ENCODE measurements at regions not wholly inside any gene's neighbourhood (a gene's known extent, or its start where the extent isn't known, plus 50 kb on each side); places are given as distances from the start of the nearest gene placed in this dataset.

DNA sequence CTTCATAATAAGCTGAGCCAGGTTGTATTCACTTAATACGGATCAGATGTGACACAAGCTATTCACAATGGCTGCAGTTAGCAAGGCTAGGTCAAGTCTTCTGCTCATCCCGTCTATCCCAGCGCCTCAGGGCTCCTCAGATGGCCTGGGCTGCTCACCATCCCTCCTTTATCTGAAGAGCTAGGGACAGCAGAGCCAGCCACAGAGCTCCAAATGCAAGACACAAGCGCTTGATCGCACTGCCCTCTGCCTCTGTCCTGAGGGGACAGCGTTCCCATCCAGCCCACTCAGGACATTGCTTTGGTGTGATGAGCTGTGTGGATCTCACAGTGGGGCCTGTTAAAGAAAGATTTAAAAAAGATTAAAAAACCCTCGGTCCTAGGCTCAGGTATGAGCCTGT lies 254.4 kb upstream of the HS6ST1 start:
- Mint-ChIP-seq H3K27ac (no peak overlapping the region), H3K4me3 (no peak overlapping the region), H3K4me1 (no peaks in the 10 kb centered on the region), H3K9me3 (no peaks in the 10 kb centered on the region), H3K27me3 (peaks cover 6% of the 10 kb centered on the region), H3K36me3 (no peaks in the 10 kb centered on the region)
- DNase-seq = no peak

DNA sequence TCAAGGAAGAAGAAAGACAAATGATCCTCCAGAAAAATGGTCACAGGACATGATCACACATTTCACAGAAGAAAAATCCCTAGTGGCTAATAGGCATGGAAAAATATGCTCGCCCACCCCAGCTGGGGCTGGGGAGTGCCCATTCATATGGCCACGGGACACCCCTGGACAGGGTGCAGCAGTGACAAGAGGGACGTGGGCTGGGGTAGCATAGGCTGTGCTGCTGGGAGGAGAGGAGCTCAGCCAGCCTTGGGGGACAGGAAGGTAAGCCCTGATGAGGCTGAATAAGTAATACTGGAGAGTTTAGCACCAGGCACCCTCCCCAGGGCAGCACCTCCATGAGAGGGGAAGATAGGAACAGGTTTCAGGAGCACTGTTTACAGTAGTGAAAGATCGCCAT lies 254.9 kb upstream of the HS6ST1 start:
- Mint-ChIP-seq H3K36me3 (no peaks in the 10 kb centered on the region), H3K9me3 (no peaks in the 10 kb centered on the region), H3K27ac (no peak overlapping the region), H3K27me3 (peaks cover 6% of the 10 kb centered on the region), H3K4me3 (no peak overlapping the region), H3K4me1 (no peaks in the 10 kb centered on the region)
- DNase-seq = no peak

DNA sequence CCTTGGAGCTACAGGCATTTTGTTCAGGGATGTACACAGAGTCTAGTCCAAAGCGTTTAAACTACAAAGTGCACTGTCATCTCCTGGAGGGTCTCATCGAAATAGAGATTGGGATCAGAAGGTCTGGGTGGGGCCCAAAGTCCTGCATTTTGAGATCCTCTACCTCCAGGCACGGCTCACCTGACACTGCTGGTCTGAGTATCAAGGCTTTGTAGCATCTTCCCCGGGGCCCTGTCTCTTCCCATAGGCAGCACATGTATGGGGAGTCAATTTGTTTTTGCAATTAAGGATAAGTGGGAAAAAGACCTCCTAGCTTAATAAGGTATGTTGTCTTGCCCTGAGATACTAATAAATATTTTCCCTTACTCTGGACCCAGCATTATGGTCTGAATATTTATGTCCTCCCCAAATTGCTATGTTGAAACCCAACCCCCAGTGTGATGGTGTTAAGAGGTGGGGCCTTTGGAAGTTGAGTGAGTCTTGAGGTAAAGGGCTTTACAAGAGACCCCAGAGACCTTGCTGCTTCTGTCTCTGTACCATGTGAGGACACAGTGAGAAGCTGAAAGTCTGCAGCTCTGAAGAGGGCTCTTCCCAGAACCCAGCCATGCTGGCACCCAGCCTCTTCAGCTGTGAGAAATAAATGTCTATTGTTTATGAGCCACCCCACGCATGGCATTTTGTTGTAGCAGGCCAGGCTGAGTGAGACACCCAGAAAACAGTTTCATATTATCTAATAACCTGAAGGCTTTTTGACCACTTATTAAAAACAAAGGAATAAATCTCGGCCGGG lies 258.7 kb upstream of the HS6ST1 start:
- Mint-ChIP-seq H3K27me3 (peaks cover 6% of the 10 kb centered on the region), H3K36me3 (no peaks in the 10 kb centered on the region), H3K27ac (no peak overlapping the region), H3K9me3 (no peaks in the 10 kb centered on the region), H3K4me3 (no peak overlapping the region), H3K4me1 (no peaks in the 10 kb centered on the region)
- DNase-seq = no peak

DNA sequence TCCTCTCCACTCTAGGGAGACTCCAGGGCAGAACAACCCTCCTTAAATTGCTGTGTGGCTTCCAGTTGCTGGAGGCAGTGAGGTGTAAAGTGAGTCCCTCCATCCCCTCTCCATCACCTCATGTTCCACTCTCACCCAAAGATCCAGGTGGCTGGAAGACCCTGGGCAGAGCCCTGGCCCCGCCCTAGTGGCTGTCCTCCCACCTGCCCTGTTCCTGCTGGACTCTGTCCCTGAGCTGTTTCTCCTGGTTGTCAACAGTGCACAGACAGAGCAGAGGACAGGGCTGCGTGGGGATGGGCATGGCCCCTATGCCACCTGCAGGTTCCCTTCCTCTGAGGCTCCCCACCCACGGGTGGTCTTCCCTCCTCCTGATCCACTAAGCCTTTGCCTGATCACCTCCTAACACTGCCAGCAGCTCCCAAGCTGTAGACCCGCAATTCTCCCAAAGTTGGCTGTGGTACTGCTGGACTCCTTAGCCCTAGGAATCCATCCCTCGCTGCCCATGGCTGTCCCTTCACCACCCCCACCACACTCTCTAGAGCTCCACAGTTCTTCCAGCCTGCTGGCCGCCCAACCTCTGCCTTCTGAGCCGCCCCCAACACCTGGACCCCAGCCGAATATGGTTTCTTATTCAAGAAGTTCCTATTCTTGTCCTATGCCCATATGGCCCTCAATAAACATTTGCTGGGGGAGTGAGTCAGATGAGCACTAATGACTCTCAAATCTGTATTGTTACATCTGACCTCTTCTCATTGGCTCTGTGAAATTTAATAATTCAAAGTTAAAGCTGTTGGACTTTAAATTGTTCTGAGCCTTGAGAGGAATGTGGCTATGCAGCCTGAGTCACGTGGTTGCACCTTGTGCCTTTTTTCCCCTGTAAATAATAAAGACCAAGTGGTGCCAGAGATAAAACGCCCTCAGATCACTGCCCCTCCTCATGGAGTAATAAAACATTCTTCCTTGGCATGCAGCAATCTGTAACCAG lies 260.0 kb upstream of the HS6ST1 start:
- no peak for DNase-seq
- Mint-ChIP-seq H3K27me3 (peaks cover 4% of the 10 kb centered on the region), H3K4me1 (no peaks in the 10 kb centered on the region), H3K9me3 (no peaks in the 10 kb centered on the region), H3K4me3 (no peak overlapping the region), H3K27ac (no peak overlapping the region), H3K36me3 (no peaks in the 10 kb centered on the region)

DNA sequence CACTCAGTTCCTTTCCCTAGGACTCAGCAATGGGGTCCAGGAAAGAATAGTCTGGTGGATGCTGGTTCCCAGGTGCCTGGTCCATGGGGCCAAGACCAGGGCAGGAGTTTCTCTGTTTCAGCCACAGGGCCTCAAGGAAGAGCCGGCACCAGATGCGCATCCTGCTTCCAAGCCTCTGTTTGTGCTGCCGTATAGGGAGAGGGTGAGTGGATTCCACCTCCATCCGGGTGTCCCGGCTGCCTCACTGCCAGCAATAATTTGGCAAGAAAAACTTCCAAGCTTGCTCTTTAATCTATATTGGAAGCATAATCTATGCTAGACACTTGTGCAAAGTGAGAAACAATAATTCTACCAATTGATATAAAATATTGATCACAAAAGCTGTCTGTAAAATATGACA lies 261.2 kb upstream of the HS6ST1 start:
- peaks cover 4% of the 10 kb centered on the region for H3K27me3 Mint-ChIP-seq
- H3K9me3 Mint-ChIP-seq = no peaks in the 10 kb centered on the region
- no peak overlapping the region for H3K4me3 Mint-ChIP-seq
- no peak overlapping the region for H3K27ac Mint-ChIP-seq
- DNase-seq = no peak
- no peaks in the 10 kb centered on the region for H3K4me1 Mint-ChIP-seq
- H3K36me3 Mint-ChIP-seq = no peaks in the 10 kb centered on the region

DNA sequence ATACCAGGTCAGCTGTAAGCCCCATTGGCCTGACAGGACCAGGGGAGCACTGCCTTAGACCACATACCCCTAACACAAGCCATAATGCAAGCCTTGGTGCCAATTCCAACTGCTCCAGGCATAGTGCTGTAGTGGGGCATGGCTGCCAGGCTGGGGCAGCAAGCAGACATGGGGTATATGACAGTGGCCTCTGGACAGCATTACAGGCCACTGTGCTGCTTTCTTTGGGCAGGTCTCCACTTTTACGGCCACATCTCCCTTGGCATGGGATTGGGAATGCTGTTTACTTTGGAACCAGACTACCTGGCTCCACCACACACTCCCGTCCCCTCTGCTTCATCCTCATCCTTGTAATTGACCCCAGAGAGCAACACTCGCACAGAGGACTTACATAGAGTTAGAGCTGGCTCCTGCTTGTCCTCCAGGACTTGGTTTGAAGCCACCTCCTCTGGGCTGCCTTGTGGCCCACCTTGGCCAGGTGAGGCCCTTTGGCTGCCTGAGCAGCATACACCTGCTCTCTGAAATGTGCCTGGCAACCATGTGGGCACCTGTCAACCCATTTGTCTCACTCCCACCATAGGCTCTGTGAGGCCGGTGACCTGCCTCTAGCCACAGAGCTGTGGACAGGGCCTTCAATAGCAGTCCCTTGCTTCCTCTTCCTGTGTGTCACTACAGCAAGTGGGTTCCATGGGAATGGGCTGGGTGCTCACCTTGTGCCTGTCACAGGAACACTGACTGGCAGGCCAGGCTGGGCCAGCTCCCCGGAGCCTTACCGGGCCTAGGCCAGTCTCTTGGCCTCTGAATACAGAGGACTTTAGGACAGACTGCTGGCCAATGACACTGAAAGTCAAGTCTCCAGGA lies 262.6 kb upstream of the HS6ST1 start:
- no peak overlapping the region for H3K4me3 Mint-ChIP-seq
- H3K27me3 Mint-ChIP-seq = peaks cover 4% of the 10 kb centered on the region
- H3K36me3 Mint-ChIP-seq = no peaks in the 10 kb centered on the region
- no peak overlapping the region for H3K27ac Mint-ChIP-seq
- DNase-seq = no peak
- no peaks in the 10 kb centered on the region for H3K4me1 Mint-ChIP-seq
- peaks cover under 1% of the 10 kb centered on the region for H3K9me3 Mint-ChIP-seq

DNA sequence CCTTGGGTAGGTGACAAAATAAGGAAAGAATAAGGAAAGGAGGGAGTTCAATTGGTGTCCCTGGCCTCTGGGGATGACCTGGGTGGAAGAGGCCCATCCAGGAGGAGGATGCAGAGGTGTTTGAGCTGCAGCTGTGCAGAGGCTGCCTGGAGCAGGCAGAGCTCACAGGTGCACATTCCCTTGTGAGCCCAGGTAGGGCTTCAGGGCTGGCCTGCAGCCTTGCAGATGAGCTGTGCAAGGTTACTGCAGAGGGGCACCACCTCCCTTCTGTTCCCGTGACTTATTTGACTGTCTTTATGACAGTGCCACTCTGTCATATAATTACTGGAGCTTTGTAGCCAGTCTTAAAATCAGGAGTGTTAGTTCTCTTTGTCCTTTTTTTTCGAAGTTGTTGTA lies 263.2 kb upstream of the HS6ST1 start:
- DNase-seq = no peak
- Mint-ChIP-seq H3K9me3 (peaks cover 1% of the 10 kb centered on the region), H3K4me3 (no peak overlapping the region)

DNA sequence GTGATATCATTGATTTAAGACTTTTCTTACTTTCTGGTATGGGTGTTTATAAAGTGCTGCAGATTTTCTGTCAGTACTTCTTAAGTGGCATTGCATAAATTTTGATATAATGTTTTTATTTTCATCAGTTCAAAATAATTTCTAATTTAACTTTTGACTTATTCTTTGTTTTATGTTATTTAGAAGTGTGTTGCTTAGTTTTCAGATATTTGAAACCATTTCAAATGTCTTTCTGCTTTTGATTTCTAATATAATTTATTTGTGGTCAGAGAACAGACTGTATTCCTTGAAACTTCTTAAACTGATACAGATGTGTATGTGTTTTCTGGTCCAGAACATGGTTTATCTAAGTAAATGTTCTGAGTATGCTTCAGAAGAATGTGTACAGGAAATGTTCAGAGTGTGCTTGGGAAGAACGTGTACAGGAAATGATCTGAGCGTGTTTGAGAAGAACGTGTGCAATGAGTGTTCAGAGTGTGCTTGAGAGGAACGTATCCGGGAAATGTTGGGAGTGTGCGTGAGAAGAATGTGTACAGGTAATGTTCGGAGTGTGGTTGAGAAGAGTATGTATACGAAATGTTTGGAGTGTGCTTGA lies 265.7 kb upstream of the HS6ST1 start:
- no peaks in the 10 kb centered on the region for H3K4me1 Mint-ChIP-seq
- H3K4me3 Mint-ChIP-seq = no peak overlapping the region
- peaks cover 4% of the 10 kb centered on the region for H3K27me3 Mint-ChIP-seq
- peaks cover 1% of the 10 kb centered on the region for H3K9me3 Mint-ChIP-seq
- no peak overlapping the region for H3K27ac Mint-ChIP-seq
- no peak for DNase-seq
- no peaks in the 10 kb centered on the region for H3K36me3 Mint-ChIP-seq

More for the DNA sequence above, 263.2 kb upstream of the HS6ST1 start:
- Mint-ChIP-seq H3K27ac (no peak overlapping the region), H3K36me3 (no peaks in the 10 kb centered on the region), H3K27me3 (peaks cover 4% of the 10 kb centered on the region), H3K4me1 (no peaks in the 10 kb centered on the region)

DNA sequence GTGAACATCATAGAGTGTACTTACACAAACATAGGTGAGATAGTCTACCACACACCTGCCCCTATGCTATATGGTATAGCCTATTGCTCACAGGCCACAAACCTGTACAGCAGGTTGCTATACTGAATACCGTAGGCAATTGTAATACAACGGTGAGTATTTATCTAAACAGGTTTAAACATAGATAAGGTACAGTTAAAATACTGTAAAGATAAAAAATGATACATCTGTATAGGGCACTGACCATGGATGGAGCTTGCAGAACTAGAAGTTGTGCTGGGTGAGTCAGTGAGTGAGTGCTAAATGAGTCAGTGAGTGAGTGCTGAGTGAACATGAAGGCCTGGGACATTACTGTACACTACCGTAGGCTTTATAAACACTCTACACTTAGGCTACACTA lies 267.0 kb upstream of the HS6ST1 start:
- Mint-ChIP-seq H3K9me3 (peaks cover 1% of the 10 kb centered on the region), H3K27me3 (peaks cover 4% of the 10 kb centered on the region), H3K27ac (no peak overlapping the region), H3K36me3 (no peaks in the 10 kb centered on the region), H3K4me3 (no peak overlapping the region), H3K4me1 (no peaks in the 10 kb centered on the region)
- no peak for DNase-seq

DNA sequence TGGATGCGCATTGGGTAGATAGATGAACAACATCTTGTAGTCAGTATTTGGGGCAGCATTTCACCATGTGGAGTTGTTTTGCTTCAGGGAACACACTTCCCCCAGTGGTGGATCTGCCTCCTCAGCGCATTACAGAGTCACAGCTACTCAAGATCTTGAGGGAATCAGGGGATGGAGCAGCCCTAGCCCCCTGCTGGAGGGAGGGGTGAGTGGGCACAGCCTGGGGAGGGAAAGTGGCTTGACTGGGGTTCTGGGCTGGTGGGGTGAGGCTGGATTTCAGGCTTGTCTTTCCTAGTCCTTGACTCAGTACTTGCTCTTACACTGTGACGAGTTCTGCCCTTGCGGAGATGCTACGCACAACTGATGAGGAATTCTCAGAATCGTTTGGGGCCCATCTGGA lies 271.0 kb upstream of the HS6ST1 start:
- no peaks in the 10 kb centered on the region for H3K27me3 Mint-ChIP-seq
- H3K4me3 Mint-ChIP-seq = no peak overlapping the region
- no peaks in the 10 kb centered on the region for H3K4me1 Mint-ChIP-seq
- H3K9me3 Mint-ChIP-seq = peaks cover 1% of the 10 kb centered on the region
- DNase-seq = no peak
- H3K27ac Mint-ChIP-seq = no peak overlapping the region
- H3K36me3 Mint-ChIP-seq = no peaks in the 10 kb centered on the region

DNA sequence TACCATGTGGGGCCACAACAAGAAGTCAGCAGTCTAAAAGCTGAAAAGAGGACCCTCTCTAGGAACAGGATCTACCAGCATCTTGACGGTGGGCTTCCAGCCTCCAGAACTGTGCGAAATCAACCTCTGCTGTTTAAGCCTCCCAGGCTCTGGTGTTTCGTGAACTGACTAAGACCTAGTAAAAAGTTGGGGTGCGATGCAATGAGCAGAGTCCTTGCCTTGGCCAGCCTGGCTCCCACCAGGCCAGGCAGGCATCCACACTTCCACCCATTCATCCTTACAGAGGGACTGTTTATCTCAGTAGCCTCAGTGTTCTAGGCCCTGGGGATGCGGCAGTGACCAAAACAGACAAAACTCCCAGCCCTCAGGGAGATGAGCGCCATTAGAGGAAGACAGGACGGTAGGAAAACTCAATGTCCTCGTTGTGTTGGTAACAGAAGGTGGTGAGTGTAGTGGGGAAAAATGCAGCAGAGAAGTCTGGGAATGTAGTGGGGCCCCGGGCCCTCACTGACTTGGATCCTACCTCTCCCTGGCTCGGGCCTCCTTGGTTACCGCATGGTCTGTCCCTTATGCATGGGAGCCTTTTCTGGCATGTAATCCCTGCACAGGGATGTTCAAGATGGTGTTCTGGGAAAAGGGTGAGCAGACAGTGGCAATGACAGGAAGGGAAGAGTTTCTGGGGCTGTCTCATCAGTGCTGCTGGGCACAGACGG lies 271.8 kb upstream of the HS6ST1 start:
- Mint-ChIP-seq H3K27me3 (no peaks in the 10 kb centered on the region), H3K9me3 (peaks cover 1% of the 10 kb centered on the region), H3K4me3 (no peak overlapping the region), H3K27ac (no peak overlapping the region), H3K36me3 (no peaks in the 10 kb centered on the region), H3K4me1 (no peaks in the 10 kb centered on the region)
- DNase-seq = no peak

DNA sequence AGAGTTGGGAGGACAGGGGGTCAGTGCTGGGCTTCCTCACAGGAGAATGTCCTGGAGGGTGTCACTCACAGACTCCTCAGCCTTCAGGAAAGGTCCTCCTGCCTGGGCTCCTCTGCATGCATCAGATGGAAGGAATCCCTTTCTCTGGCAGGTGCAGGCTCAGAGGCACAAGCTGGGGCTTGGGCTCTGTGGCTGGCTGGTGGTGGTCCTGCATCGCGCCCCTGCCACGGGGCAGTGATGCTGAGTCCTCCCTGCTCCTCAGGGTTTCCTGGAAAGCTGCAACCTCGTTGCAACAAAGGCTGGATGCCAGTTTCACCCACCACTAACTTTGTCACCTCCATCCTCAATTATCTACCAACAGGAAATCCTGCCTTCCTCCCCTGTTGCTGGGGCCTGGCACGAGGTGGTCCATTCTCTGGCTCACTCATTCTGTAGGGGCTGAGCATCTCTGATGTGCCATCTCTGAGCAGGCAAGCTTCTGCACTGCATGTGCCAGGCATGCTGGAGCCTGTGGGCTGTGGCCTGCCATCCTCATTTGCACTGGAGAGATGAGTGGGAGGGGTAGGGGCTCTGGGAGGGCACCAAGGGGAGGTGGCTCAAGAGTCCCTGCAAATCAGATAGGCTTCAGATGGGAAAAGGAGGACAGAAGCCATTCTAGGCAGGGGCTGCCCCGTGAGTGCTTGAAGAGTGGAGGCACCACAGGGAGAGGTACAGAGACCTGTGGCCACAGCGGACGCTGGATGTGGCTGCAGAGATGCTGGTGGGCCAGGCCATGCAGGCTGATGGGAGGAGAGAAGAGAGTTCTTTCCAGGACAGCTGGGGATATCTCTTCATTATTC lies 272.6 kb upstream of the HS6ST1 start:
- no peaks in the 10 kb centered on the region for H3K4me1 Mint-ChIP-seq
- peaks cover under 1% of the 10 kb centered on the region for H3K9me3 Mint-ChIP-seq
- H3K27ac Mint-ChIP-seq = no peak overlapping the region
- no peaks in the 10 kb centered on the region for H3K36me3 Mint-ChIP-seq
- no peak overlapping the region for H3K4me3 Mint-ChIP-seq
- H3K27me3 Mint-ChIP-seq = no peaks in the 10 kb centered on the region
- DNase-seq = no peak

Measured in activated naive CD8-positive, alpha-beta T cell treated with anti-CD3 and anti-CD28 coated beads for 36 hours (primary cell).